H1 (cell line): ENCODE measurements at regions not wholly inside any gene's neighbourhood (a gene's known extent, or its start where the extent isn't known, plus 50 kb on each side); places are given as distances from the start of the nearest gene placed in this dataset.

ENCODE experiments used
- CTCF ChIA-PET: fragments of 300-600 bp; sonication (Branson Sonifier 250); formaldehyde crosslinking; loops from one replicate; lab custom pipeline; 2021; ENCODE audit not compliant: partially characterized antibody; lab: Charles Lee
- POLR2A ChIA-PET: fragments of 300-600 bp; sonication (Branson Sonifier 250); formaldehyde crosslinking; loops from one replicate; lab custom pipeline; 2021; ENCODE audit warnings: inconsistent platforms; ENCODE audit not compliant: partially characterized antibody; lab: Charles Lee
- DNase-seq, 2 experiments: peaks; one replicate each; pipeline versions ENCODE4 v3.0.0 to v3.0.0-alpha.2; 2010 to 2022; ENCODE audit warnings: low spot score in 2 of 2, low read depth in 1 of 2, mixed read lengths in 1 of 2
- FAIRE-seq: peaks from 2 replicates; lab custom pipeline; 2011; peaks lifted over from hg19 to GRCh38; lab: Jason Lieb, UNC
- H2AFZ ChIP-seq: 2 replicates; pipeline ENCODE4 v1.8.1; 2012; ENCODE audit warnings: low read length, inconsistent platforms
- H2AK5ac ChIP-seq: 2 replicates; pipeline ENCODE4 v1.6.1; 2013; ENCODE audit warnings: low read depth, low read length
- H2BK120ac ChIP-seq: replicated peaks from 2 replicates; pipeline ENCODE3; 2013; ENCODE audit warnings: low read depth, low read length, inconsistent platforms
- H2BK12ac ChIP-seq: 2 replicates; pipeline ENCODE4 v1.6.1; 2013; ENCODE audit warnings: low read depth, low read length
- H2BK15ac ChIP-seq: 2 replicates; pipeline ENCODE4 v1.6.1; 2013; ENCODE audit warnings: low read length
- H2BK20ac ChIP-seq: 2 replicates; pipeline ENCODE4 v1.6.1; 2013; ENCODE audit warnings: low read length
- H2BK5ac ChIP-seq: 2 replicates; pipeline ENCODE4 v1.6.1; 2013; ENCODE audit warnings: low read depth, low read length
- H3K14ac ChIP-seq: 2 replicates; pipeline ENCODE4 v1.6.1; 2013; ENCODE audit warnings: inconsistent platforms; ENCODE audit not compliant: insufficient read length
- H3K18ac ChIP-seq: 2 replicates; pipeline ENCODE4 v1.6.1; 2013; ENCODE audit warnings: low read length; ENCODE audit errors: extremely low read depth
- H3K23ac ChIP-seq: 2 replicates; pipeline ENCODE4 v1.6.1; 2013; ENCODE audit warnings: inconsistent platforms; ENCODE audit not compliant: insufficient read length
- H3K23me2 ChIP-seq: 2 replicates; pipeline ENCODE4 v1.6.1; 2013; ENCODE audit warnings: low read depth, low read length
- H3K27ac ChIP-seq: 2 replicates; pipeline ENCODE4 v1.6.1; 2011; ENCODE audit warnings: low read depth, low read length, inconsistent platforms
- H3K27me3 ChIP-seq, 4 experiments: replicated peaks in 1 of 4; 1 replicate in 1 of 4; 2 replicates in 3 of 4; pipeline versions ENCODE4 v1.6.1 to v1.8.1; 2011 to 2013; ENCODE audit warnings: low read length in 3 of 4, mild to moderate bottlenecking in 3 of 4, inconsistent platforms in 2 of 4, mixed read lengths in 2 of 4, moderate library complexity in 1 of 4; ENCODE audit not compliant: control insufficient read depth in 3 of 4, insufficient read depth in 3 of 4; ENCODE audit errors: extremely low read depth in 1 of 4
- H3K36me3 ChIP-seq, 4 experiments: 2 replicates each; pipeline versions ENCODE4 v1.6.1 to v1.8.1; 2011 to 2013; ENCODE audit warnings: mild to moderate bottlenecking in 4 of 4, low read length in 3 of 4, moderate library complexity in 2 of 4, control low read depth in 1 of 4, inconsistent platforms in 1 of 4; ENCODE audit not compliant: insufficient read depth in 4 of 4, control insufficient read depth in 2 of 4
- H3K4ac ChIP-seq: replicated peaks from 2 replicates; pipeline ENCODE3; 2013; ENCODE audit warnings: low read length, low read depth, mixed read lengths, inconsistent platforms; ENCODE audit not compliant: insufficient read length
- H3K4me1 ChIP-seq, 4 experiments: replicated peaks in 1 of 4; 1 replicate in 1 of 4; 2 replicates in 3 of 4; pipeline versions ENCODE4 v1.6.1 to v1.8.1; 2011 to 2013; ENCODE audit warnings: low read length in 3 of 4, inconsistent platforms in 2 of 4, mixed read lengths in 1 of 4; ENCODE audit not compliant: insufficient read depth in 4 of 4, control insufficient read depth in 3 of 4
- H3K4me2 ChIP-seq, 2 experiments: 2 replicates each; pipeline versions ENCODE4 v1.6.1 to v1.8.1; 2011 to 2013; ENCODE audit warnings: low read depth in 2 of 2, low read length in 2 of 2, control low read depth in 1 of 2, inconsistent platforms in 1 of 2, mild to moderate bottlenecking in 1 of 2; ENCODE audit not compliant: insufficient read depth in 1 of 2
- H3K4me3 ChIP-seq, 4 experiments: fragments of 200-600, 300-600 bp in 1 of 4; sonication (generic), shearing (Covaris generic), sonication (Bioruptor Twin) in 1 of 4; 2 replicates each; pipeline versions ENCODE4 v1.5.1 to v1.8.1; 2011 to 2016; ENCODE audit warnings: low read length in 4 of 4, low read depth in 3 of 4, control low read depth in 2 of 4, inconsistent platforms in 2 of 4, mild to moderate bottlenecking in 2 of 4, mixed read lengths in 1 of 4, moderate library complexity in 1 of 4; ENCODE audit not compliant: insufficient read depth in 2 of 4; ENCODE audit errors: extremely low read depth in 1 of 4
- H3K56ac ChIP-seq: replicated peaks from 2 replicates; pipeline ENCODE3; 2013; ENCODE audit warnings: low read depth, mild to moderate bottlenecking, mixed read lengths, low read length, inconsistent platforms; ENCODE audit not compliant: insufficient read length
- H3K79me1 ChIP-seq: 2 replicates; pipeline ENCODE4 v1.6.1; 2013; ENCODE audit warnings: low read depth, low read length, control low read depth
- H3K79me2 ChIP-seq, 2 experiments: 2 replicates each; pipeline versions ENCODE4 v1.6.1 to v1.8.1; 2012 to 2013; ENCODE audit warnings: low read length in 2 of 2, mild to moderate bottlenecking in 2 of 2, inconsistent platforms in 1 of 2; ENCODE audit not compliant: insufficient read depth in 2 of 2, control insufficient read depth in 1 of 2
- H3K9ac ChIP-seq, 4 experiments: replicated peaks in 1 of 4; 1 replicate in 1 of 4; 2 replicates in 3 of 4; pipeline versions ENCODE4 v1.6.1 to v1.8.1; 2011 to 2013; ENCODE audit warnings: low read depth in 3 of 4, low read length in 3 of 4, control low read depth in 2 of 4, mild to moderate bottlenecking in 2 of 4, moderate library complexity in 2 of 4, inconsistent platforms in 1 of 4; ENCODE audit errors: extremely low read depth in 1 of 4
- H3K9me3 ChIP-seq, 2 experiments: 2 replicates each; pipeline versions ENCODE4 v1.6.1 to v1.8.1; 2012 to 2013; ENCODE audit warnings: mild to moderate bottlenecking in 2 of 2, moderate library complexity in 2 of 2, control low read depth in 1 of 2, inconsistent platforms in 1 of 2, low read depth in 1 of 2, low read length in 1 of 2, mixed read lengths in 1 of 2; ENCODE audit not compliant: insufficient read depth in 2 of 2
- H4K20me1 ChIP-seq, 2 experiments: replicated peaks in 1 of 2; 2 replicates each; pipeline versions ENCODE3 to v1.8.1; 2011 to 2013; ENCODE audit warnings: inconsistent platforms in 2 of 2, low read length in 2 of 2, mild to moderate bottlenecking in 1 of 2; ENCODE audit not compliant: insufficient read depth in 2 of 2, control insufficient read depth in 1 of 2
- H4K5ac ChIP-seq: 2 replicates; pipeline ENCODE4 v1.6.1; 2013; ENCODE audit warnings: low read length, low read depth, mixed read lengths, inconsistent platforms; ENCODE audit not compliant: insufficient read length
- H4K8ac ChIP-seq: 2 replicates; pipeline ENCODE4 v1.8.0; 2013; ENCODE audit warnings: mild to moderate bottlenecking, moderate library complexity, low read length, inconsistent platforms; ENCODE audit not compliant: insufficient read depth; ENCODE audit errors: extremely low read depth
- H4K91ac ChIP-seq: replicated peaks from 2 replicates; pipeline ENCODE3; 2013; ENCODE audit warnings: low read length, mixed read lengths, inconsistent platforms; ENCODE audit not compliant: insufficient read length
- ASH2L ChIP-seq: fragments of 200-600, 300-600 bp; sonication (generic); IDR thresholded peaks from one replicate; pipeline ENCODE4 v1.7.1; 2017; ENCODE audit warnings: low read length
- BCL11A ChIP-seq, 2 experiments: IDR thresholded peaks; one replicate each; pipeline ENCODE4 v1.6.1; 2011; ENCODE audit warnings: low read depth in 2 of 2, low read length in 2 of 2, mild to moderate bottlenecking in 2 of 2
- CHD1 ChIP-seq: IDR thresholded peaks from 2 replicates; pipeline ENCODE4 v1.6.1; 2012; ENCODE audit warnings: low read depth, low read length, improper control_type of control experiment
- EP300 ChIP-seq, 2 experiments: IDR thresholded peaks; 1 replicate in 1 of 2; 2 replicates in 1 of 2; pipeline ENCODE4 v1.6.1; 2011 to 2012; ENCODE audit warnings: low read depth in 2 of 2, low read length in 2 of 2, mild to moderate bottlenecking in 2 of 2, borderline replicate concordance in 1 of 2, inconsistent platforms in 1 of 2, moderate library complexity in 1 of 2
- GTF2F1 ChIP-seq: IDR thresholded peaks from 2 replicates; pipeline ENCODE4 v1.6.1; 2012; ENCODE audit warnings: low read depth, low read length, improper control_type of control experiment, borderline replicate concordance
- JUND ChIP-seq: IDR thresholded peaks from 2 replicates; pipeline ENCODE4 v1.6.1; 2011; ENCODE audit warnings: mild to moderate bottlenecking, improper control_type of control experiment, low read length
- KDM4A ChIP-seq: IDR thresholded peaks from one replicate; pipeline ENCODE4 v1.7.1; 2012; ENCODE audit warnings: low read depth, mild to moderate bottlenecking, moderate library complexity, low read length, inconsistent platforms; ENCODE audit not compliant: severe bottlenecking
- MAFK ChIP-seq: IDR thresholded peaks from 2 replicates; pipeline ENCODE4 v1.6.1; 2012; ENCODE audit warnings: low read depth, mild to moderate bottlenecking, improper control_type of control experiment, low read length
- NANOG ChIP-seq: IDR thresholded peaks from 2 replicates; pipeline ENCODE4 v1.6.1; 2011; ENCODE audit warnings: low read length, low read depth, mild to moderate bottlenecking, inconsistent platforms; ENCODE audit not compliant: insufficient read depth, poor library complexity, severe bottlenecking
- RBBP5 ChIP-seq: IDR thresholded peaks from 2 replicates; pipeline ENCODE4 v1.7.1; 2012; ENCODE audit warnings: low read depth, mild to moderate bottlenecking, inconsistent platforms, low read length, moderate library complexity, borderline replicate concordance
- RFX5 ChIP-seq: IDR thresholded peaks from 2 replicates; pipeline ENCODE4 v1.6.1; 2011; ENCODE audit warnings: low read depth, low read length, improper control_type of control experiment, borderline replicate concordance
- SP1 ChIP-seq: IDR thresholded peaks from 2 replicates; pipeline ENCODE4 v1.6.1; 2011; ENCODE audit warnings: low read depth, low read length
- TCF12 ChIP-seq: IDR thresholded peaks from 2 replicates; pipeline ENCODE4 v1.6.1; 2011; ENCODE audit warnings: low read depth, mild to moderate bottlenecking, low read length
- TEAD4 ChIP-seq: IDR thresholded peaks from 2 replicates; pipeline ENCODE4 v1.6.1; 2012; ENCODE audit warnings: low read depth, low read length, inconsistent platforms, mixed read lengths
- WGBS, 2 experiments: shearing (Covaris generic) in 1 of 2; methylation state at CpG; one replicate each; pipeline versions ENCODE4 v1.1.6 to v1.1.7; 2013 to 2015; ENCODE audit warnings: low lambda C conversion rate in 2 of 2, mixed read lengths in 2 of 2, inconsistent platforms in 1 of 2, low coverage in 1 of 2, missing lambda C conversion rate in 1 of 2; ENCODE audit not compliant: insufficient replicate concordance in 2 of 2, insufficient coverage in 1 of 2, insufficient read length in 1 of 2; ENCODE audit errors: extremely low coverage in 1 of 2, missing lambda C conversion rate in 1 of 2; 5-methylcytosine and 5-hydroxymethylcytosine counted together

DNA sequence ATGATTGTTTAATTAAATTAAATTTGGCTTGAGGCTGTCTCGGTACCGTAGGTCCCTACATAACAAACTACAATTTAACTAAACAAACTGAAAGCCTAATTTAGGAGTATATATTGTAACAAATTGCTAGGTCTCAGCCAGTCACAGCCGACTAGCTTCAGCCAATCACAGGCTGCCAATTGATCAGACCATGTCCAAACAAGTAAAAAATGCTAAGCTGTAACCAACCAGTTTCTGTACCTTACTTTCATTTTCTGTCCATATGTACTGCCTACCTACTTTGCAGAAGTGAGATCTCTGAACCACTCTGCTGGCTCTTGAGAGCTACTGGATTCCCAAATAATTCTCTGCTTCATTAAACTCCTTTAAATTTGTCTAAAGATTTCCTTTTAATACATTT is 648.0 kb upstream of the GJE1 start:
- Histone ChIP-seq H3K56ac (no peak overlapping the region), H2AK5ac (no peak overlapping the region), H2BK12ac (no peak overlapping the region), H3K27ac (no peak overlapping the region), H3K4me2 (no peak overlapping the region), H2BK15ac (no peak overlapping the region), H3K79me1 (no peaks in the 10 kb centered on the region), H4K20me1 (no peaks in the 10 kb centered on the region), H2BK120ac (no peak overlapping the region), H3K14ac (no peak overlapping the region), H2AFZ (no peak overlapping the region), H4K91ac (no peak overlapping the region), H3K4me1 (no peaks in the 10 kb centered on the region), H3K9me3 (no peaks in the 10 kb centered on the region), H3K18ac (no peak overlapping the region), H2BK20ac (peak overlapping the region; percentile 64; the same call in 1 of the 2 replicates), H3K9ac (no peak overlapping the region), H3K36me3 (no peaks in the 10 kb centered on the region), H3K27me3 (no peaks in the 10 kb centered on the region), H4K5ac (no peak overlapping the region), H2BK5ac (no peak overlapping the region), H3K79me2 (no peaks in the 10 kb centered on the region), H3K23me2 (no peaks in the 10 kb centered on the region), H3K23ac (no peak overlapping the region), H3K4me3 (no peak overlapping the region), H3K4ac (no peak overlapping the region), H4K8ac (no peak overlapping the region)
- CTCF ChIA-PET: interaction anchor here (0.7 kb wide), 1 partner anchor 11 kb away, joined by 3 read pairs; no protein-coding TSS in a partner anchor
- WGBS, 2 experiments: 93% methylated on average over 3 of the region's 3 CpGs; no CpG with 5 or more reads in 1 of the 2 experiments
- POLR2A ChIA-PET: no interaction called here
- FAIRE-seq (no peak), DNase-seq (no peak)
- no peak for TF ChIP-seq JUND
- TF ChIP-seq BCL11A (IDR thresholded peaks at IDR 0.05; ENCODE audit: low read depth in 2 of 2, low read length in 2 of 2): no peak
- no peak for TF ChIP-seq RFX5
- no peak for TF ChIP-seq NANOG
- no peak for TF ChIP-seq ASH2L
- TF ChIP-seq CHD1: no peak
- TF ChIP-seq SP1: no peak
- TF ChIP-seq EP300 (IDR thresholded peaks at IDR 0.05; ENCODE audit: borderline replicate concordance in 1 of 2, low read depth in 2 of 2, low read length in 2 of 2): no peak
- TF ChIP-seq RBBP5: no peak
- no peak for TF ChIP-seq GTF2F1
- no peak for TF ChIP-seq KDM4A
- no peak for TF ChIP-seq MAFK
- TF ChIP-seq TEAD4: no peak
- no peak for TF ChIP-seq TCF12
